ENCODE measurements at regions not wholly inside any gene's neighbourhood (a gene's known extent, or its start where the extent isn't known, plus 50 kb on each side); places are given as distances from the start of the nearest gene placed in this dataset.

DNA sequence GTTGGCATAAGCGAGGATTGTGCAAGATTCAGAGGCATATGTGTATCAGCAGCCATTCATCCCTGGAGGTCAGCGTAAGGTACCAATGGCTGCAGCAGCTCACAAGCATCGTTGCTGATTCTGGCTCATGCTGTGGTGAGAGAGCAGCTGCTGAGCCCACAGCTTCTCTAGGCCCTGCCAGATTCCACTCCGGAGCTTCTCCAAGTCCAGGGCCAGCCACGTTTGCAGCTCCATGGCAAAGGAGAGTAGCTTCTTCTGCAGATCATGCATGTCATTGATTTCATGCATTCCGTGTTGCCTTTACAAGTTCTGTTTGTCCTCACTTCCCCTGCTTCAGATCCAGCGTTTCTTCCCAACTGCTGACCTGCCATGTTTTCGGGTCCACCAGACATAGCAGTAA lies 474.8 kb upstream of the ID4 start:
- no peak overlapping the region for H3K9ac ChIP-seq
- H3K27ac ChIP-seq, result no peak overlapping the region
- no peak overlapping the region for H3K4me3 ChIP-seq
- no peaks in the 10 kb centered on the region for H3K36me3 ChIP-seq
- H4K20me1 ChIP-seq, result no peaks in the 10 kb centered on the region
- no peak overlapping the region for H3K4me2 ChIP-seq
- peaks cover 0 to 11% (median 0%) of the 10 kb centered on the region in 10 experiments; a peak in 6 of 20 replicates for H3K4me1 ChIP-seq
- no peaks in the 10 kb centered on the region for H3K27me3 ChIP-seq
- no peaks in the 10 kb centered on the region for H3K9me3 ChIP-seq (replicated peaks in 1 of 11)
- TF ChIP-seq Cebpa-rat (IDR thresholded peaks at IDR 0.05), result no peak

DNA sequence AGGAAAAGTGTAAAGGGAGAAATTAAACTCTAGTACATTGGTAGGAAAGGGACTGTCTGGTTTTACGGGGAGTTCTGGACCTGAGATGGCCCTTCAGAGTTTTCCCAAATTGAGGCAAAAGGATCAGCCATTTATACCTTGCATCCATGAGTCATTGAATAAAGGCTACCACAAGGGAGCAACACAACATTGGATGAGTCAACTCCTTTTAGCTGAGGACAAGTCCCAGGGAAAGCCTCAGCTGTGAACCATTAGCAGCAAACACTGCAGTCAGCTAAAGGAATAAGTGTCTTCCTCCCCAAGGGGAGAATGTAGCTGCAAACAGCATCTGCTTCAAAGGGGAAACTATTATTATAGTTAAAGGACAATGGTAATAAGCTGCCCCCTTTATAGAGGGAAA lies 468.7 kb upstream of the ID4 start:
- Histone ChIP-seq H3K4me2 (no peak overlapping the region), H4K20me1 (no peaks in the 10 kb centered on the region), H3K9ac (no peak overlapping the region), H3K27ac (no peak overlapping the region), H3K4me3 (no peak overlapping the region), H3K36me3 (no peaks in the 10 kb centered on the region), H3K9me3 (replicated peaks in 1 of 11) (no peaks in the 10 kb centered on the region), H3K4me1 (peaks cover 0 to 10% (median 0%) of the 10 kb centered on the region in 10 experiments; a peak in 6 of 20 replicates), H3K27me3 (no peaks in the 10 kb centered on the region)
- TF ChIP-seq Cebpa-rat (IDR thresholded peaks at IDR 0.05), result no peak

DNA sequence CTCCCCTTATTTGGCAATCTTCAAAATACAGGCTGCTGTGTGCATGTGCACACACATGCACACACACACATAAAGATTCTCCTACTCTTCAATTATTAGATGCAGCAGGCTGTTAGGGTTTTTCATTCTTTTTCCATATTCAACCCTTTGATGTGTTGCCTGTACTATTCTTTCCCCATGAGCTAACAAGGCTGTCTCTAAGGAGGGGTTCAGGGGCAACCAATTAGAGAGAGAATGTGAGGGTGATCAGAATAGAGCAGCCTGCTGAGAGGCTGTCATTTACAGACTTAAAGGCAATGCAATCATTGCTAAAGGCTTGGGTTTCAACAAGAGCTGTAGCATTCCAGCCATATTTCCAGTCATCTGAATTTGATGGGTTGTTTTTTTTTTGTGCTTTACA lies 467.4 kb upstream of the ID4 start:
- Histone ChIP-seq H3K9ac (no peak overlapping the region), H3K27ac (no peak overlapping the region), H3K9me3 (replicated peaks in 1 of 11) (no peaks in the 10 kb centered on the region), H3K4me3 (no peak overlapping the region), H3K36me3 (no peaks in the 10 kb centered on the region), H3K4me1 (no peaks in the 10 kb centered on the region), H4K20me1 (no peaks in the 10 kb centered on the region), H3K27me3 (no peaks in the 10 kb centered on the region), H3K4me2 (no peak overlapping the region)
- no peak for TF ChIP-seq Cebpa-rat (IDR thresholded peaks at IDR 0.05)

DNA sequence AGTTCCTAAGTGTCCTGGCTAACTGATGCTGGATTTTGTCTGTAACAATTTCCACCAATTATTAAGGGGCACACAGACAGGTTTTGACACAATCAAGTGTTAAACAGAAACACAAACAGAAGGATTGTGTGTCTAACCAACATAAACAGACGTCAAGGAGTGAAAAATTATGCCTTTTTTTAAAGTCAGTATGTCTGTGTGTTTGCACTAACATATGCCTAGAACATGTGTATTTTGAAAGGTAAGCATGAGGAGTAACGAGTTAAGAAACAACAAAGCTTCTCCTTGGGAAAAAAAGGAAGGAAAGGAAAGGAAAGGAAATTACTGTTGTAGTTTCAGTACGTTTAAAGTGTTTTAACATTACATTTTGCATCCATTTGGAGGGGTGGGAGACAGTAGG lies 466.3 kb upstream of the ID4 start:
- Histone ChIP-seq H3K9ac (no peak overlapping the region), H3K27ac (no peak overlapping the region)

DNA sequence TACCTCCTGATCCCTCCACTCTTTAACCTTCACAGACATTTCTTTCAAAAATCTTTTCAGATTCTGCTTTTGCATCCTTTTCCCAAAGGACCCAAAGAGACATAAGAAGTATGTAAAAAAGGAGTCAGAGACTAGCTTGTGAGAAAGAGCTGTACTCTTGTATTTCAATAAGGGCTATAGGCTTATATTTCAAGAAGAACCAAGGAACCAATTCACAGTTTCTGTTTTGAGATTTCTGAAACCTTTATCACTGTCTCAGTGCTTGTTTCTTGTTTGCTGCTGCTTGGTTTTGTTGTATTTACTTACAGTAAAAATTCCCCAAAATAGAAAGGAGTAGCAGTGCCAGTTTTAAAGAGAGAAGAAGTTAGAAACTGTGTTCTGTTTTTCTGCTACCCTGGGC lies 461.6 kb upstream of the ID4 start:
- no peaks in the 10 kb centered on the region for H3K4me1 ChIP-seq

More for the DNA sequence above, 466.3 kb upstream of the ID4 start:
- Histone ChIP-seq H3K4me1 (no peaks in the 10 kb centered on the region), H4K20me1 (no peaks in the 10 kb centered on the region), H3K9me3 (replicated peaks in 1 of 11) (no peaks in the 10 kb centered on the region), H3K27me3 (no peaks in the 10 kb centered on the region), H3K4me2 (no peak overlapping the region), H3K36me3 (no peaks in the 10 kb centered on the region), H3K4me3 (no peak overlapping the region)
- TF ChIP-seq Cebpa-rat (IDR thresholded peaks at IDR 0.05), result no peak

DNA sequence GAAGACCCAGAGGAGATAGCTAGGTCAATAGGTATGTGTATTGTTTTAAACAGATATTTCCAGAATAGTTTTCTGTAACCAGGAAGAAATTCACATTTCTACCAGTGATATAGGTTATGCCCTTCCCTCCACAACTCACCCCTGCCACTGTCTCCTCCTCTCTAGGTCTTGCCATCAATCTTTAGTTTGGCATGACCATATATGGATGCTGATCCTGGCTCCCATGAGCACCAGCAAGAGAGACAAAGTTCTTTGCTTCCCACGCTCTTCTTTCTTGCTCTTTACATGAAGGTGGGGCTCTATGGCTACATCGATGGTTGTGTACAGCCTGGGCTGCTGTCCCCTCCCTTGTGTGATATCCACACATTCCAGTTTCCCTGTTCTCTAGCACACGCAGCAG lies 459.4 kb upstream of the ID4 start:
- Histone ChIP-seq H3K4me1 (no peaks in the 10 kb centered on the region), H3K4me3 (no peak overlapping the region), H3K9ac (no peak overlapping the region), H3K27ac (no peak overlapping the region), H4K20me1 (no peaks in the 10 kb centered on the region), H3K4me2 (no peak overlapping the region), H3K36me3 (no peaks in the 10 kb centered on the region), H3K27me3 (no peaks in the 10 kb centered on the region), H3K9me3 (replicated peaks in 1 of 11) (no peaks in the 10 kb centered on the region)
- no peak for TF ChIP-seq Cebpa-rat (IDR thresholded peaks at IDR 0.05)

More for the DNA sequence above, 461.6 kb upstream of the ID4 start:
- Histone ChIP-seq H3K4me2 (no peak overlapping the region), H3K9ac (no peak overlapping the region), H3K4me3 (no peak overlapping the region), H3K9me3 (replicated peaks in 1 of 11) (no peaks in the 10 kb centered on the region), H3K27me3 (no peaks in the 10 kb centered on the region), H3K36me3 (no peaks in the 10 kb centered on the region), H4K20me1 (no peaks in the 10 kb centered on the region), H3K27ac (no peak overlapping the region)
- TF ChIP-seq Cebpa-rat (IDR thresholded peaks at IDR 0.05), result no peak

DNA sequence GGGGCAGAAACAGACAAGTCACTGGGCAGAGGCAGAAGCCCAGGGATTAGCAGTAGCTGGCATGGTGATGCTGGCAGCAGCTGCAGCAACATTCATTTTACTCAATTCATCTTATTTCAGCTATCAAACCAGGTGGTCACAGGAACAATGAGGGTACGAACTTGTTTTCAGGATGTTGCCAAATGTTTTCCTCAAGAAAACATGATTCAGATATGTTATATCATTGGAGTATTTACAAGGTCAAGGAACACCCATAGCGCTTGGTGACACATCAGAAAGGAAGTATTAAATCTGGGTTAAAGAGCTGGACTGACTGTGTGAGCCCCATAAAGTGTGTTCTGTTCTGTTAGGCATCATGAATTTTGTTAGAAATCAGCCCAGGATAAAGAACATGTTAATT lies 456.9 kb upstream of the ID4 start:
- H3K4me3 ChIP-seq, result no peak overlapping the region
- no peak overlapping the region for H3K9ac ChIP-seq
- H3K4me2 ChIP-seq, result no peak overlapping the region
- no peak overlapping the region for H3K27ac ChIP-seq
- H3K36me3 ChIP-seq, result no peaks in the 10 kb centered on the region
- no peaks in the 10 kb centered on the region for H4K20me1 ChIP-seq
- no peak for TF ChIP-seq Cebpa-rat (IDR thresholded peaks at IDR 0.05)
- peaks cover 0 to 8% (median 0%) of the 10 kb centered on the region in 11 experiments; a peak in 6 of 22 replicates for H3K9me3 ChIP-seq (replicated peaks in 1 of 11)
- no peaks in the 10 kb centered on the region for H3K27me3 ChIP-seq
- H3K4me1 ChIP-seq, result no peaks in the 10 kb centered on the region

DNA sequence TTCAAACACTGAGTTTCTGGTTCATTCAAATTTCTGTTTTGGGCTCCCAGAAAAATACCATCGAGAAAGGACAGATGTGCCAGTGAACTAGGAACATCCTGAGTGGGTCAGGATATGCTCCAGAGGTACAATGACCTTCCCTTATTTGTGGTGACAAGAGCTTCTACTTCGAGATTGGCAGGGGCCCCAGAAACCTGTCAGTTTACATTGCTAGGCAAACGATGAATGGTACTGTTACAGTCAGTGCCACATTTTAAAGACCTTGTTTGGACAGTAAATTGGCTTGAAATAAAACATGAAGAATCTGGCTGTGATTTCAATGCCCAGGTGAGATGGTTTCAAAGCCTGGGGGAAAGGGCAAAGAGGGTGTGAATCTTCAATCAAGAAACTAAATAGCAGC lies 454.5 kb upstream of the ID4 start:
- Histone ChIP-seq H4K20me1 (no peaks in the 10 kb centered on the region), H3K36me3 (no peaks in the 10 kb centered on the region), H3K9me3 (replicated peaks in 1 of 11) (peaks cover 0 to 8% (median 0%) of the 10 kb centered on the region in 11 experiments; a peak in 6 of 22 replicates), H3K4me1 (no peaks in the 10 kb centered on the region), H3K27ac (no peak overlapping the region), H3K4me3 (no peak overlapping the region), H3K4me2 (no peak overlapping the region), H3K27me3 (no peaks in the 10 kb centered on the region), H3K9ac (no peak overlapping the region)
- TF ChIP-seq Cebpa-rat (IDR thresholded peaks at IDR 0.05), result no peak

DNA sequence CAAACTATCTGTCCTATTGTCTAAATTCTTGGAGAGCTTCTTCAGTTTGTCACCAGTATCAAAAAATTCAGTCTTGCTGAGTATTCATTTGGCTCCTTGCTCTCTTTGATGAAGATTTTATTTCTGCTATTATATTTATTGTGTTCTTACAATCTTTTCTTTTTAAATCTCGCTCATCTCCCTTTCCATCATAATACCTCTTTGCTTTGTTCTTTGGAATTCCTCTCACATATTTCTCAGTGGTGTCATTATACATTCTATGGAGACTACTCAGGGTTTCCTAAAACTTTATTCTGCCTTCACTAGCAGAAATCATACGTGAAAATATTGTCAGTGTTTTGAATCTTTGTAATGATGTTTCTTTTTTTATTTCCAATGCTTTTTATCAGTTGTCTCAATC lies 445.2 kb upstream of the ID4 start:
- H3K27ac ChIP-seq, result no peak overlapping the region
- H4K20me1 ChIP-seq, result no peaks in the 10 kb centered on the region
- no peaks in the 10 kb centered on the region for H3K36me3 ChIP-seq
- H3K4me2 ChIP-seq, result no peak overlapping the region
- 0 out of 22 replicates have a peak, but pooled peaks cover 0 to 4% (median 0%) of the 10 kb centered on the region in 11 experiments for H3K9me3 ChIP-seq (replicated peaks in 1 of 11)
- no peak overlapping the region for H3K9ac ChIP-seq
- no peak for TF ChIP-seq Cebpa-rat (IDR thresholded peaks at IDR 0.05)
- no peak overlapping the region for H3K4me3 ChIP-seq
- H3K27me3 ChIP-seq, result no peaks in the 10 kb centered on the region
- no peaks in the 10 kb centered on the region for H3K4me1 ChIP-seq

DNA sequence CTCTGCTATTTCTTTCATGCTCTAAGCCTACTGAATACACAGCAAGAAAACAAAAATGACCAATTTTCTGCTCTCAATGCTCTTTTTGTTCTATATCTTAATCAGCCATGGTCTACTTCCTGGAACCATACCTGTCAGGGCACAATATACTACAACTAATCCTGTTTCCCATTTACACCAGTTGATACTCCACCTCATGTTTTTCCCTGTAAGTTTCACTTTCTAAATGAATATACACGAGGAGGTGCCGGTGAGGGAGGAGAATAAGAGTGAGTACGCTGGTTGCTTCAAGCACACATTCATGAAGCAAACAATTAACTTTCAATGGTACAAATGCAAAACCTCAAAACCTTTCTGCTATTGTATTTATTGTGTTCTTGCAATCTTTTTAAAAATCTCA lies 443.1 kb upstream of the ID4 start:
- no peak for TF ChIP-seq Cebpa-rat (IDR thresholded peaks at IDR 0.05)
- Histone ChIP-seq H3K4me1 (no peaks in the 10 kb centered on the region), H3K9ac (no peak overlapping the region), H3K36me3 (no peaks in the 10 kb centered on the region), H3K4me3 (no peak overlapping the region), H3K4me2 (no peak overlapping the region), H3K9me3 (replicated peaks in 1 of 11) (0 out of 22 replicates have a peak, but pooled peaks cover 0 to 4% (median 0%) of the 10 kb centered on the region in 11 experiments), H3K27ac (no peak overlapping the region), H4K20me1 (no peaks in the 10 kb centered on the region), H3K27me3 (no peaks in the 10 kb centered on the region)
